HG02884 (cell line): ENCODE measurements at regions not wholly inside any gene's neighbourhood (a gene's known extent, or its start where the extent isn't known, plus 50 kb on each side); places are given as distances from the start of the nearest gene placed in this dataset.
A peak's percentile ranks its signal among the peaks of the same experiment; 100 is the strongest.
"Not testable (repeated sequence)": the region's sequence is repeated elsewhere in the genome, so short reads cannot be mapped to it uniquely, and the experiment has no call there.

Experiments
- ATAC-seq: cut with Tn5 transposase; IDR thresholded peaks from one replicate; pipeline ENCODE4 v1.9.1; 2021; ENCODE audit warnings: mild to moderate bottlenecking, moderate library complexity; ENCODE audit not compliant: unreplicated experiment

DNA sequence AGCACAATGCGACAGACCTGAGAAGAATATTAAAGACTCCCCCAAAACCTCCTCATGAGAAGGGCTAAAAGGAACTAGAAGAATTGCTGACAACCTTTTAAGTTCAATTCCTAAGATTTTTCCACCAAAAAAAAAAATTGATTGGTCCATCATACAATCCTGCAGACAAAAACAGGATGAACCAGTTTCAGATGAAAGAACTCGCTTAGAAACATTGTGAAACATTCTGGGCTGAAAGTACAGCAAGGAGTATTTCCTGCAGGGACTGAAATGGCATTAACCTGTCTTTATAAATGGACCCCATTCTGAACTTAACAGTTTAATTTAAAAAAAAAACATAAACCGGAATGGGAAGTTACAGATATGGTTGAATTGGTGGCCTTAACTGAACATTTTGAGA lies 96.0 kb upstream of the FAM174B start:
- no peak for ATAC-seq

DNA sequence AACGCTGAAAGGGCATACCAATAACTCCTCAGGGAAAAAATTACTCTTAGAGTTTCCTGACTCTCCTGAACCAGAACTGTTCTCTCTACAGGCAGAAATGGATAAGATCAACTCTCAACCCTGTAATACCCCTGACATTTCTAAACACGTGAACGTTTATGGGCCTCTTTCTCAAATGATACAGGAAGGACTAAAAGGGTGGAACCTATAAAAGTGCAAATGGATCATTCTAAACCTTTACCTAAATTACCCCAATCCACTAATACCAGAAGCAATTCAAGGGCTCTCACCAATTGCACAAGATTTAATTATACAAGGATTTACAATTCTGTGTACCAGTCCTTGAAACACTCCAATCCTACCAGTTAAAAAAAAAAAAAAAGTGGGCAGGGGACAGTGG lies 98.0 kb upstream of the FAM174B start:
- no peak for ATAC-seq

DNA sequence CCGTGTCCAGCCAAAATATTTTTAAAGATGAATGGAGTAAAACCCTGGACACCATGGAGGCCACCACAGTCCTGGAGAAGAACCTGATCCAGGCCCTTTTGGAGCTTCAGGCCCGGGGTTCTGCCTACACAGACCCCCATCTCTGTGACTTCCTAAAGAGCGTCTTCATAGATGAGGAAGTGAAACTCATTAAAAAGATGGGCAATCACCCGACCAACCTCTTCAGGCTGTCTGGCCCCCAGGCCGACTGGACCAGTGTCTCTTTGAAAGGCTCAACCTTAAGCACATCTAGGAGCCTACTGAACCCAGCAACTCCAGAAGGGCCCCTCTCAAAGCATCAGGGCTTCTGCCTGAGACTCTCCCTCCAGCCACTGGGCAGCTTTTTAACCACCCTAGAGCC lies 107.9 kb upstream of the FAM174B start:
- ATAC-seq: no peak

DNA sequence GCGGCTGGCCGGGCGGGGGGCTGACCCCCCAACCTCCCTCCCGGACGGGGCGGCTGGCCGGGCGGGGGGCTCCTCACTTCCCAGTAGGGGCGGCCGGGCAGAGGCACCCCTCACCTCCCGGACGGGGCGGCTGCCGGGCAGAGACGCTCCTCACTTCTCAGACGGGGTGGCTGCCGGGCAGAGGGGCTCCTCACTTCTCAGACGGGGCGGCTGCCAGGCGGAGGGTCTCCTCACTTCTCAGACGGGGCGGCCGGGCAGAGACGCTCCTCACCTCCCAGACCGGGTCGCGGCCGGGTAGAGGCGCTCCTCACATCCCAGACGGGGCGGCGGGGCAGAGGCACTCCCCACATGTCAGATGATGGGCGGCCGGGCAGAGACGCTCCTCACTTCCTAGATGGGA lies 112.6 kb upstream of the FAM174B start:
- not testable (repeated sequence) for ATAC-seq

DNA sequence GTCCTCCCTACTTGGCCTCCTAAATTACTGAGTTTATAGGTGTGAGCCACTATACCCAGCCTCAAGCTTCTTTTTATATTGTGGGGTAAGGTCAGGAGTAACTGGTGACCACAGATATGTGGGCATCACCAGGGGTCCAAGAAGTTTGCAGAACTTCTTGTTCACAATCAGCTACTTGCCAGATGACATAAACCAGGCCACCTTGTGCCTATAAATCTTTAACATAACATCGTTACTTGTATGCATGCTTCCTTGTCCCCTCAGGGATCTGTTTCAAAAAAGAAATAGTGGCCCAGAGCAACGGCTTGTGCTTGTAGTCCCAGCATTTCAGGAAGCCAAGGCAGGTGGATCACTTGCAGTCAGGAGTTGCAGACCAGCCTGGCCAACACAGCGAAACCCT lies 115.1 kb upstream of the FAM174B start:
- ATAC-seq: no peak

DNA sequence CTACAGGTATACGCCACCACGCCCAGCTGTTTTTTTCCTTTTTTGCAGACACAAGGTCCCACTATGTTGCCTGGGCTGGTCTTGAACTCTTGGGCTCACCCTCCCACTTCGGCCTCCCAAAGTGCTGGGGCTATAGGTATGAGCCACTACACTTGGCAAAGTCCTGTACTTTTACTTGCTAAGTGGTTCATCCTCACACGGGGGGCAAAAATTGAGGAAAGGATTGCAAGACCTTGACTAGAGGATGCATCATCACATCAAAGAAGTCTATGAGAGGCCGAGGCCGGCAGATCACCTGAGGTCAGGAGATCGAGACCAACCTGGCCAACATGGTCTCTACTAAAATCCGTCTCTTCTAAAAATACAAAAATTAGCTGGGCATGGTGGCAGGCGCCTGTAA lies 116.5 kb upstream of the FAM174B start:
- no peak for ATAC-seq

DNA sequence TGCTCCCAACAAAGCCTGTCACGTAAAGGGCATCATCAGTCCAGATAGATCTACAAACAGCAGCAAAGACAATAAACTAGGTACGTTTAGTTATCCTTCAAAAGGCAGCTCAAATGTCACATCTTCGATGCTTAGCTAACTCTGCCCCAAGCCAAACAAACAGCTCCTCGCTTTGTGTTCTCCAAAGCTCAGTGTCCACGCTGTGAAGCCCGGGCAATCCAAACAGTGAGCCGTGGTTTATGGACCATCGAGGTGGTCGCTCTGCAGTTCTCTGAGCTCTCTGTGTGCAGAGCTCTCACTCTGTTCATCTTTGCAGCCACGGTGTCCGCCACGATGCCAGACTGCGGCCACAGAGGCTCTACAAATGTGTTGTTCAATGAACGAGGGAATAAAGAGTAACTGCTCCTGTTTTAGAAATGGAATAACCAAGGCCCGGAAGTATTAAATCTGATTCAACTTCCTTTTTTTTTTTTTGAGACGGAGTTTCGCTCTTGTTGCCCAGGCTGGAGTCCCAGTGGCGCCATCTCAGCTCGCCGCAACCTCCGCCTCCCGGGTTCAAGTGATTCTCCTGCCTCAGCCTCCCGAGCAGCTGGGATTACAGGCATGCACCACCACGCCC lies 117.2 kb upstream of the FAM174B start:
- no peak for ATAC-seq

DNA sequence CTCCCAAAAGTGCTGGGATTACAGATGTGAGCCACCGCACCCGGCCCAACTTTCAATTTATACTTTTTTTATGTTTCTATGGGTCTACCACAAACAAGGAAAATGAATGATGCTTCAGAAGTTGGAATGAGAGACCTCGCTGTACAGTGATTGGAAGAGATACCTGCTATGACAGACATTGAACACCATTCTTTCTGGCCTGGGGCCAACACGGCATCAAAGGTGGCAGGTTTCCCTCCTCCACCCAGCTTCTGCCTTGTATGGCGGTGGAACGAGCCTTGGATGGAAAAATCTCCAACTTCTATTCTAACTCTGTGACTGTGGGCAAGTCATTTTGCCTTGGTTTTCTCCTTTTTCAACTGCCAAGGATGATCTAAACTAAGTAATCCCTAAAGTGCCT lies 117.8 kb upstream of the FAM174B start:
- ATAC-seq: no peak

DNA sequence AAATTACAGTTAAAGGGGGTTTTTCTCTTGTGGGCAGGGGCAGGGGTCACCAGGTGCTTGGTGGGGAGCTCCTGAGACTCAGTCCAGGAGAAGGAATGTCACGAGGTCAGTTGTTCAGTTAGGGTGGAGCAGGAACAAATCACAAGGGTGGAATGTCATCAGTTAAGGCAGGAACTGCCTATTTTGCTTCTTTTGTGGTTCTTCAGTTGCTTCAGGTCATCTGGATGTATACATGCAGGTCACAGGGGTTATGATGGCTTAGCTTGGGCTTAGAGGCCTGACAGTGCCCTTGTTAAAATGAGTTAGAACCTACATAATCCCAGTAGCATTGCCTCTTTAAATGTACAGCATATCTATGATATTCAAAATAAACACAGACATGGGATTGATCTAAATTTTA lies 120.2 kb upstream of the CHD2 start:
- ATAC-seq: no peak

DNA sequence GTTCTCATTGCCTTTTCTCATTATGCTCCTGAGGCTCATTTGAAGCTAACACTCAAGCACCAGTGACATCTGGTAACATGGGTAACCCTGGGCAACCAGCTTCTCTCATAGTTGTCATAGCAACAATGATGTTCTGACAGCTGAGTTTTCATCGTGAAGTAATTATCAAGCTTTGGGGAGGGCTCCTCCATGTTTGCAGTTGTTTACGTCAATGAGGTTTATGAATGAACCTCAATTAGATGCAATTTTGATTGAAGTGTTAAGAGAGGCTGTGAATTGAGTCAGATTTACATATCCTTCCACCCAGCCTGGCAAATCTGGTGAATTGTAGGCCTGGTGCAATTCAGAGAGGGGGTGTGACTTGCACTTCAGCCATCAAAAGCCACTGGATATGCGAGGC lies 119.3 kb upstream of the CHD2 start:
- no peak for ATAC-seq

DNA sequence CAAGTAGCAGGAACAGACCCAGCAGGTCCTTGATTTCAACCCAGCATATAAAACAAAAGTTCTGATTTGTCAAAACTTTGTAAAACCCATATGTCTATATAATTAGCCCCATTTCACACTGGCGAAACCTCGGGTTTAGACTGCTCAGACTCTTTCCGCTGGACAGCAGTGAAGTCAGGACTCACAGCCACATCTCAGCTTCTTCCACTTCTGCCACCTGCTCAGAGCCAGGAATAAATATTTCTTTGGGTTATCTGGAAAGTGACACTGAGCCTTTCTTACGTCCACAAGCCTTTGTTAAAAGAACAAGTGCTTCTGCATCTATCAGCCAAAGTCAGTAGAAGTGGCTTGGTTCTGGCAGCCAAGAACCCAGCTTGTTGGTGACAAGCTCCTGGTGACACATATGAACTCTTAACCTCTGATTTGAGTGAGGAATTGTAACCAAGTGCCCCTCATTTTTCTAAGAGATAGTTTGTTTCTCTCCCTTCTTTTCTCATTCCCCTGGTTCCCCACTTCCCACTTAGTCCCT lies 118.1 kb upstream of the CHD2 start:
- no peak for ATAC-seq

DNA sequence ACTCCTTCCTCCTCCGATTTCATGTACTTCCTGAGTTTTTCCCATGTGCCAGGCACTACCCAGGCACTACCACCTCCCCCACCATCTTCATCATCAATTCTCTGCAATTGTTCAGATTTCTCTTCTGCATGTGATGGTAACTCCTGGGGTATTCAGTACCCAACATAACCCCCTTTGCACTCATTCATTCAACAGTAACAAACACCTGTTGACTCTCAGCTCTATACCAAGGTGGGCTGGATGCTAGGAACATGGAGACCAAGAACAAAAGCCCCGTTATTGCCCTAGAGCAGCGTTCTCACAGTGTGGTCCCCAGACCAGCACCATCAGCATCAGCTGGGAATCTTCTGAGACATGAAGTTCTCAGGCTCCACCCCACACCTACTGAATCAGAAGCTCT lies 113.0 kb upstream of the CHD2 start:
- ATAC-seq: no peak

DNA sequence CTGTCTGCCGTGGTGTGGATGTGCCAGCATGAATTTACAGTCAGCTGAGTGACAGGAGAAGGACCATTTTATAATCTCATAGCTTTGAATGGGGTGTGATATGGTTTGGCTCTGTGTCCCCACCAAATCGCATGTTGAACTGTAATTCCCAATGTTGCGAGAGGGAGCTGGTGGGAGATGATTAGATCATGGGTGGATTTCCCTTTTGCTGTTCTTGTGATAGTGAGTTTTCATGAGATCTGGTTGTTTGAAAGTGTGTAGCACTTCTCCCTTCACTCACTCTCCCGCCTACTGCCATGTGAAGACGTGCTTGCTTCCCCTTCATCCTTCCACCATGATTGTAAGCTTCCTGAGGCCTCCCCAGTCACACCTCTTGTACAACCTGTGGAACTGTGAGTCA lies 111.9 kb upstream of the CHD2 start:
- ATAC-seq: no peak

DNA sequence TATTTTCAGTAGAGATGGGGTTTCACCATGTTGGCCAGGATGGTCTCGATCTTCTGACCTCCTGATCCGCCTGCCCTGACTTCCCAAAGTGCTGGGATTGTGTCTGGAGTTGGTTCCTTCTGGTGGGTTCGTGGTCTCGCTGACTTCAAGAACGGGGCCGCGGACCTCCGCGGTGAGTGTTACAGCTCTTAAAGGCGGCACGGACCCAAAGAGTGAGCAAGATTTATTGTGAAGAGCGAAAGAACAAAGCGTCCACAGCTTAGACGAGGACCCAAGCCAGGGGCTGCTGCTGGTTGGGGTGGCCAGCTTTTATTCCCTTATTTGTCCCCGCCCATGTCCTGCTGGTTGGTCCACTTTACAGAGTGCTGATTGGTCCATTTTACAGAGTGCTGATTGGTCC lies 111.3 kb upstream of the CHD2 start:
- not testable (repeated sequence) for ATAC-seq

DNA sequence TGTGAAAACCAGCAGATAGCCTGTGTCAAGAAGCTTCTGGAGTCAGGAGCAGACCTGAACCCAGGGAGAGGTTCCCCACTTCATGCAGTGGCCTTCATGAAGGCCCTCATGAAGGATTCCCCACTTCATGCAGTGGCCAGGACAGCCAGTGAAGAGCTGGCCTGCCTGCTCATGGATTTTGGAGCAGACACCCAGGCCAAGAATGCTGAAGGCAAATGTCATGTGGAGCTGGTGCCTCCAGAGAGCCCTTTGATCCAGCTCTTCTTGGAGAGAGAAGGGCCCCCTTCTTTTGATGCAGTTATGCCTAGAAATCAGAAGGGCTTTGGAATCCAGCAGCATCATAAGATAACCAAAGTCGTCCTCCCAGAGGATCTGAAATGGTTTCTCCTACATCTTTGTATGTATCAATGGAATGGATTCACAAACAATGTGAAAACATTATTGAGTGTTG lies 103.9 kb upstream of the CHD2 start:
- ATAC-seq: no peak

DNA sequence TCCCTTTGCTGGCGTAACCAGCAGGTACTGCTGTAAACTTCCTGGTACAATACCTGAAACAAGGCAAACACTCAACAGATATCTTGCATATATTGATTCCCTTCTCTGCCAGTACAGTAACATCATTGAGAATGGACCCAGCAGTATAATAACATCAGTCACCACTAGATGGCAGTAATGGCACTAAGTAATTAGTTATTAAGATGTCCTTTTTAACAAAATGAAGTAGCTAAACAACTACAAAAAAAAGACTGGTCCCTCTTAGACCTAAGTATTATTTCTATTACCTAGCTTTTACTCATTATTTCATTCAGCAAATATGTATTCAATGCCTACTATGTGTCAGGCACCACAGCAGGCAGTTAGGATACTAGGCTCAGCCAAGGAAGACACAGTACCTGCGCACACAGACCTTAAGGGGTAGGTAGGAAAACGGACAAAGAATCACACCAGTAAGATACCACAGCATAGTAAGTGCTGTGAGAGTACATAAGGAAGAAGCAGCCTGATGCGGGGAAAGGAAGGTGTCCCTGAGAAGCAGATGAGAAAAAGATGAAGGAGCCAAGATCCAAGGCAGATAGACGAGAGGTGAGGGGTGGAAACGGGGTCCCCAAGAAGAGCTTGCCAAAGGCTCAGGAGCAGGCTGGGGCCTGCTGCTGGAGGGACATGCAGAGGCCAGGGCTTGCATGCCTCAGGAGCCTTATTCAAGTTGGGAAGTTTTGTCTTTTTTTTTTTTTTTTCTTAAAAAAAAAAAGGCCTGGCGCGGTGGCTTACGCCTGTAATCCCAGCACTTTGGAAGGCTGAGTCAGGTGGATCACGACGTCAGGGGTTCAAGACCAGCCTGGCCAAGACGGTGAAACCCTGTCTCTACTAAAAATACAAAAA lies 102.7 kb upstream of the CHD2 start:
- peak; percentile 72 for ATAC-seq

DNA sequence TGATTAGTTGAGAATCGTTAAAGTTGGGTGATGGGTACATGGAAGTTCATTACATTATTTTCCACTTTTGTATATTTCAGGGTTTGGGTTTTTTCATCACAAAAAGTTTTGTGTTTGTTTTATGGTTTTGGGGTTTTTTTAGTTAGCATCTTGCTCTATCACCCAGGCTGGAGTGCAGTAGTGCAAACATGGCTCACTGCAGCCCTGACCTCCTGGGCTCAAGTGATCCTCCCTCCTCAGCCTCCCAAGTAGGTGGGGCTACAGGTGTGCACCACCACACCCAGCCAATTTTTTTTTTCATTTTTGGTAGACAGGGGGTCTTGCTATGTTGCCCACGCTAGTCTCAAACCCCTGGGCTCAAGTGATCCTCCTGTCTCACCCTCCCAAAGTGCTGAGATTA lies 100.1 kb upstream of the CHD2 start:
- ATAC-seq: no peak

DNA sequence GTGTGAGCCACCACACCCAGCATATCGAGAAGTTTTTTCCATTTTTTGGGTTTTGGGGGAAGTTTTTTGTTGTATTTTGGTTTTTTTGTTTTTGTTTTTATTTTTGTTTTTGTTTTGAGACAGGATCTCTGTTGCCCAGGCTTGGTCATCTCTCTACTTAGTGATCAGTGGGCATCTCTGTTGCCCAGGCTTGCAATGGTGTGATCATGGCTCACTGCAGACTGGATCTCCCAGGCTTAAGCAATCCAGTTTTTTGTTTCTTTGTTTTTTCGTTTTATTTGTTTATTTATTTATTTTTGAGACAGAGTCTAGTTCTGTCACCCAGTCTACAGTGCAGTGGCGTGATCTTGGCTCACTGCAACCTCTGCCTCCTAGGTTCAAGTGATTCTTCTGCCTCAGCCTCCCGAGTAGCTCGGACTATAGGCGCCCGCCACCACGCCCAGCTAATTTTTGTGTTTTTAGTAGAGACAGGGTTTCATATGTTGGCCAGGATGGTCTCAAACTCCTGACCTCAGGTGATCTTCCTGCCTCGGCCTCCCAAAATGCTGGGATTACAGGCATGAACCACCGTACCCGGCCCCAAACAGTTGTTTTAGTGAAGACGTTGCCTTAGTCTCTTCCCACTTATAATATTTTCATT lies 99.6 kb upstream of the CHD2 start:
- ATAC-seq: not testable (repeated sequence)

DNA sequence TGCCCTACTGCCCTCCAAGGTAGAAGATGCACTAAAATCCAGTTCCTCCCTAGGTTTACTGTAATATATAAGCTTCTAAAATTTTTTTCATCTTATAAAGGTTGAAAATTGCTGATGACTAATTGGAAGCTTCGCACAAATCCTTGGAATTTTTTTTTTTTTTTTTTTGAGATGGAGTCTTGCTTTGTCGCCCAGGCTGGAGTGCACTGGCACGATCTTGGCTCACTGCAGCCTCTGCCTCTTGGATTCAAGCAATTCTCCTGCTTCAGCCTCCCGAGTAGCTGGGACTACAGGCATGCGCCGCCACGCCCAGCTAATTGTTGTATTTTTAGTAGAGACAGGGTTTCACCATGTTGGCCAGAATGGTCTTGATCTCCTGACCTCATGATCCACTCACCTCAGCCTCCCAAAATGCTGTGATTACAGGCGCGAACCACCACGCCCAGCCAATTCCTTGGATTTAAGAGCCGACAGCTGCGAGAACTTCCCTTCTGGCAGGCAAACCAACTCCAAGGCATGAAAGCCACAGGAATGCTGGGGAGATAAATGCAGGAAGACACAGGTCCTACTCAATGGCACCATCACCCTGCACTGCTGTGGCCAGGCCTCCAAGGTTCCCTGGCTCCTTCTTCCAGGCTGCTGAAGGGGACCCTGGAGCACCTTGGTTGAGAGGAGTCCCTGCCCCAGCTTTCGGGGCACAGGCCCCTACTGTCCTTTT lies 98.9 kb upstream of the CHD2 start:
- not testable (repeated sequence) for ATAC-seq

DNA sequence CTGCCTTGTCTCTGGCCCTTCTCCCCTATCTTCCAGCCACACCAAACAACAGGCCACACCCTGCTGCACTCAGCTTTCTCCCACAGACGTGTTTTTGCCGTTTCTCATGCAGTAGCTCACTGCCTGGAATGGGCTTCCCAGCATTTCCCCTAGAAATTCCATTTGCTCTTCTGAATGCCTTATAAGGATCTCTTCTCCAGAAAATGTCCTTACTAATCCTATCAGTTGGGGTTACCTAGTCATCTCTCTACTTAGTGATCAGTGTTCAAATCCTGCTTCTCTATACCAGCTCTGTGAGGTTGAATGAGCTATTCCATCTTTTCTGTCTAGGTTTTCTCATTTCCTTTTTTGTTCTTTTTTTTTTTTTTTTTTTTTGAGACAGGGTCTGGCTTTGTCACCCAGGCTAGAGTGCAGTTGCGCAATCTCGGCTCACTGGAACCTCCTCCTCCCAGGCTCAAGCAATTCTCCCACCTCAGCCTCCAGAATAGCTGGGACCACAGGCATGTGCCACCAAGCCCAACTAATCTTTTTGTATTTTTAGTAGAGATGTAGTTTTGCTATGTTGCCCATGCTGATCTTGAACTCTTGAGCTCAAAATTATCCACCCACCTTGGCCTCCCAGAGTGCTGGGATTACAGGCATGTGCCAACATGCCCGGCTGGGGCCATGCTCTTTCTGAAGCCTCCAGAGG lies 98.2 kb upstream of the CHD2 start:
- ATAC-seq: no peak

DNA sequence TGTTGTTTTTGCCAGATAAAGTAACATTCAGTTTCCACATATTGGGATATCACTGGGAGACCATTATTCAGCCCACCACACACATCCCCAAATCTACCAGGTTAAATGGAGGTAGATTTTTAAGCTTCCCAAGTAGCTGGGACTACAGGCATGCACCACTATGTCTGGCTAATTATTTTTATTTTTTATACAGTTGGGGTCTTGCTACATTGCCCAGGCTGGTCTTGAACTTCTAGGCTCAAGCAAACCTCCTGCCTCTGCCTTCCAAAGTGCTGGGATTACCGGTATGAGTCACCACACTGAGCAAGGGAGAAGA lies 96.6 kb upstream of the CHD2 start:
- no peak for ATAC-seq
